HG03045 (cell line): ENCODE measurements at regions not wholly inside any gene's neighbourhood (a gene's known extent, or its start where the extent isn't known, plus 50 kb on each side); places are given as distances from the start of the nearest gene placed in this dataset.

Experiments
- ATAC-seq: cut with Tn5 transposase; IDR thresholded peaks from one replicate; pipeline ENCODE4 v1.9.1; 2021; ENCODE audit warnings: mild to moderate bottlenecking, moderate library complexity; ENCODE audit not compliant: unreplicated experiment

DNA sequence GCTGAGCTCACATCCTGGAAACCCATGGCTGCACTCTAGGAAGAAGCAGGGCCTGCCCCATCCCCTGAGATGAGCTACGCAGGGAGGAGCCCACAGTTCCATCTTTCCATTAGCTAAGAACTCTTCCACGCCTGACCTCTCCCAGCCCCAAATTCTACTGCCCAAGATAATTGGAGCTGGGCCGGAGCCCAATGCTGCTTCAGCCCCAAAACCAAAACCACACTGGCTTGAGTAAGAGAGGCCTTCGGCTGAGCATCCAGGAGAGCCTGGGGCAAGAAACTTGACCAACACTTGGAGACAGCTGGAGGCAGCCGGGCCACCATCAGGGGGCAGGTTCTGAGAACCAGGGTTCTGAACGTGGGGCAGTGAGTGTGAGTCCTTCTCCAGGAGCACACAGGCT, 116.1 kb upstream of the ZMIZ1 start:
- no peak for ATAC-seq

DNA sequence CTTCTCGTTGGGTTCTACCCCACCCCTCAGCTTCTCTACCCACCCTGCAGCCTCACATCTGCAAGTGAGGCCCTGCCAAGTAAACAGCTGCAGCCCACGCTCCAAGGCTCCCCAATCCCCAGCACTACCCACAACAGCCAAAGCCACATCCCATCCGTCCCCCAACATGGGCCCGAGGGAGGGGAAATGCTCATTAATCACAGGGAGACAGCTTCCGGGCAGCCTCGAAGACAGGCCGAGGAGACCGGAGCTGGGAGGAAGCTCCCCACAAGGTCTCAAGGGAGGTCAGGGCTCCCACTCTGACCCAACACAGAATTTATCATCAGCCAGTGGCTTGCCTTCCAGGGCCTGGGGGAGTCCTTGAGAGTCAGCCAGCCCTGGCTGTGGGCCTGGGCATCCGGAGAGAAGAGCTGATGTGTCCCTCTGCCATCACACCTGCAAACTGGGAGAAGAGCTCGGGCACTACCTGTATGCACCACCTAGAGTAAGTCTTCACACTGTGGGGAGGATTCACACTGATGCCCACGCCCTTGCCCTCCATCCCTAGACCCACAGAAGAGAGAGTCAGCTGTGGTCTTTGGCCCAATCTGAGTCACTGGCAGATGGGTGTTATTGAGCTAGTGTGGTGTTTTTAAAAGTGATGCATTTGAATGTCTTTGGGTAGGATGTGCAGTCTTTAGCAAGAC, 115.5 kb upstream of the ZMIZ1 start:
- no peak for ATAC-seq

DNA sequence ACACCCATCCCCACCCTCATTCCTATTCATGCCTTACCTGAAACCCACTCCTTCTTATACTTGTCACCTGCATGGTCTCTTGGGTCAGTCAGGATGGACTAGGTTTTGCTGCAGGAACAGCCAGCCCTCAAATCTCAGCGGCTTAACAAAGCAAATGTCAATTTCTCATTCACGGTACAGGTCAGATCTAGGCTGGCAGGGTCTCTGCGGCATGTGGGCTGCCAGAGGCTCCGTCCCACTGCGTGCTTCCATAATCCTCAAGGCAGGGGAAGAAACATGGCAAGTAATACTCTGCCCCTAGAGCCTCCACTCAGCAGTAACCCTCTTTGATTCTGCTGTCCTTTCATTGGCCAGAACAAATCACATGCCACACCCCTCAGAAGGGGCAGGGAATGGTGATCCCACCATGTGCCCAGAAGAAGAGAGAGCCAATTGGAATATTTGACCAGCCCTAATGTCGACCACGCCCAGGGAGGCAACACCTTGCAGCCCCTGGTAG, 114.9 kb upstream of the ZMIZ1 start:
- no peak for ATAC-seq

DNA sequence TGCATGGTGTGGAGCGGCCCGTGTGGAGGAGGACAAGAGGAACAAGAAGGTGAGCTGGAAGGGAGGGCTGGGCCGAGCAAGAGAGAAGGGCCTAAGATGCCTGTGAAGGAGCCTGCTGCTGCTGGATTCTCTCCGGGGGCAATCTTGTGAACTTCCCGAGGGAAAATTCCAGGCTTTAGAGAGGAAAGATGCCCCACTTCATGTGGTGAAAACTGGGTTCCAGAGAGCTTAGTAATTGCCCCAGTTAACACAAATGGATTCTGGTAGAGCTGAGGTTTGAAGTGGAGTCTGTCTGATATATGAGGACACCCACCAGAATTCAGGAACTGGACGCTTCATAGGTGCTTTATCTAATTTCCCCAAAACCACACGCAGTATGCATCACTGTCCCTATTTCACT, 114.1 kb upstream of the ZMIZ1 start:
- no peak for ATAC-seq

DNA sequence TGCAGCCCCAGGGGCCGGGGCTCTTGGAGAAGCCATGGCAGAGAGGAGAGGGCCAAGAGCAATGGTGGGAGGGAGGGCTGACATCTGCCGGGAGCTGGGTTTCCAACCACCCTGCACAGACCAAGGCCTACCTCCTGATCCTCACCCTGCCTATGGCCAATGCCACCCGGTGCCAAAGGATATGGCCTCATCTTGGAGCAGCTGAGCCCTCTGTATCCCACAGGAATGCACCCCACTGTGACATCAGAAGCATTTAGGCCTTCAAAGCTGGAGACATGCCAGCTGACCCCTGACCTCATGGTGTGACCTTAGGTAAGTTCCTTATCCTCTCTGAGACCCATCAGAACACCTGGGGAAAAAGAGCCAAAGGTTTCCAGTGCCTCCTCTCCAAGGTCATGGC, 113.6 kb upstream of the ZMIZ1 start:
- ATAC-seq = no peak

DNA sequence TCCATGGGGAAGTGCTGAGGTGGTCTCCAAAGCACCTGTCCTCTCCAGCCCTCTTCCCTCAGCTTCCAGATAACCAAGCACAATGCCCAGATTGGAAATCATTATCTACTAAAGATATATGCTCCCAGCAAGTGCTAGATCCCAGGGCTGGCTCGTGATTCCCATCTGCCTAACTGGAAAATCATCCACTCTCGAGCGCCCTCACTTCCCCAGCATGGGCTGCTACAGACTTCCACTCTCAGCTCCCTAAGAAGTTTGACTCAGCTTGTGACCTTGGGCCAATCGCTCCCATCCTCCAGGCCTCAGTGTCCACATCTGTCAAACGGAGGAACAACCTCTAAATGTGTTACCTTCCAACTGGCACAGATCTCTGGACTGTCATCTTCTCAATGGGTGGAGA, 112.4 kb upstream of the ZMIZ1 start:
- ATAC-seq = no peak

DNA sequence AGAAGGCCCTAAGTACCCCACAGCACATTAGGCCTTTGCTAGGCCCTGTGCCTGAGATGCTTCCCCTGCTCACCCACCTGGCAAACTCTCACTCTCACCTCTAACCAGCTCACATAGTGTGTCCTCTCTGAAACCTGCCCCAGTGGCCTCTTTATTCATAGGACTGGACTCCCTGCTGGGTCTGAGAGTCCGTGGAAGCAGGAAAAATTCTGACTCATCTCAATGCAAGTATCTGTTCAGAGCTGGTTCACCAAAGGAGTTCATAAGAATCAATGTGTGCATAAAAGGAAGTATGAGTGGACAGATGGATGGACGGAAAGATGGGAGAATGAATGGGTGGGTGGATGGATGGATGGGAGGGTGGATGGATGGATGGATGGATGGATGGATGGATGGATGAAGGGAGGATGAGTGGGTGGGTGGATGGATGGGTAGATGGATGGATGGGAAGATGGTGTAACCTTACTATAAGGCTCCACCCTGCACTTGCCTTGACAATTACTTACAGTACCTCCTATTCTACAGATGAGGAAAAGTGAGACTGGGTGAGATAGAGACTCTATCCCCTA, 111.2 kb upstream of the ZMIZ1 start:
- no peak for ATAC-seq

DNA sequence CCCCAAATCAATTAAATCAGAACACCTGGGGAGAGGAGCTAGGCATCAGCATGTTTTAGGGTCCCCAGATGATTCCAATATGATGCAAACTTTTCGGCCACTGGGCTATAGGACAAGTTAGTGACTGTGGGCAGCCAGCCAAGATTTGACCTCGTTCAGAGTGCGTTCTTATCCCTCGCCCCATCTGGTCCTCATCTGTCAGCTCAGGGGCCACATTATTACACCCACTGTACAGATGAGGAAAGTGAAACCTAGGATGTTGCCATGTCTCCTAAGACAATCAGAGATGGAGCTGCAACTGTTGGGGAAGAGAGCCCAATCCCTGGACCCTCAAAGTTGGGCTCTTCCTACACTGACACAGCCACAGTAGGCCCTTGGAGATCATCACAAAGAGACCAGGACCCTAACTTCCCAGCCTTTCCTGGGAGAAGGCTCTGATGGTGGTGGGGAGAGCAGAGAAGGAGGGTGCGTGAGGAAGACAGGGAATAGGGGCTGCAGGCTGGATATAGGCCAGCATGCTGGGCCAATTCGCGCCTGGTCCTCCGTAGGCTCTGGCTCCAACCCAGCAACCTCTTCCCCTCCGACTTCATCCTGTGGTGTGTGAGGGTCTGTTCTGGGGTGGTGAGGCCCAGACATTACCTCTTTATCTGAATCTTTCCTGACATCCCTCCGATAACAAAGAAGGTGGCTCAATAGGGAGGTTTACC, 109.4 kb upstream of the ZMIZ1 start:
- ATAC-seq = no peak

DNA sequence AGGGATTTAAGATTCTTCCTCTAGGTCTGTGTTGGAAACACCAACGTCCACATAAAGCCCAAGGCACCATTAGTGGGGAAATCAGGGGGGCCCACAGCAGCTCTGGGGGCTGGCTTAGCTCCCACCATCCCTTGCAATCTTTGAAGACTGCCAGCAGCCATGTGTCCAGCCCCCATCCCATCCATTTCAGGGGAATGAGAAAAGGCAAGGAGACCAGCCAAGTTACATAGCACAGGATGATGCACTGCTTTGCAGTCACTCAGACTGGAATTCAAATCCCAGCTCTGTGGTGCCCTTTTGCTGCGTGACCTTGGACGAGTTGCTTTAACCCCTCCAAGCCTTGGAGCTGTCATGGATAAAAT, 108.9 kb upstream of the ZMIZ1 start:
- no peak for ATAC-seq

DNA sequence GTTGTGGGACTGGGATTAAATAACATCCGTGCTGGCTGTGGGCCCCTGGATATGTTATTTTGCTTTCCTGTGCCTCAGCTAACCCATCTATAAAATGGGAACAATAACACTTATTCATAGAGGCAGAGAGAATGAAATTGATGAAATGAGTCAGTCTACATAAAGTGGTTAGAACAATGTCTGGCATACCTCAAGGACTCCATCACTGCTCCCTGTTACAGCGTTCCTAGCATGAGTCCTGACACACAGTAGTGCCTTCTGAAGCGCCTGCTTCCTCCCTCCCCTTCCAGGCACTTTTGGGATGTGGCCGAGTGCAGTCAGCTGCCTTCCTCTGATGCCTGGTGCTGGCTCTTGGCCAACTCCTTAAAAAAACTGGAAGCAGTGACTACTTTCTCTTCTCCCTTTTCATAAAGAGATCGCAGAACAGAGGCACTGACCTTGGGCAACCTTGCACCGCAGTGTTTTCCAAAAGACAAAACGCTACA, 108.4 kb upstream of the ZMIZ1 start:
- ATAC-seq = no peak

DNA sequence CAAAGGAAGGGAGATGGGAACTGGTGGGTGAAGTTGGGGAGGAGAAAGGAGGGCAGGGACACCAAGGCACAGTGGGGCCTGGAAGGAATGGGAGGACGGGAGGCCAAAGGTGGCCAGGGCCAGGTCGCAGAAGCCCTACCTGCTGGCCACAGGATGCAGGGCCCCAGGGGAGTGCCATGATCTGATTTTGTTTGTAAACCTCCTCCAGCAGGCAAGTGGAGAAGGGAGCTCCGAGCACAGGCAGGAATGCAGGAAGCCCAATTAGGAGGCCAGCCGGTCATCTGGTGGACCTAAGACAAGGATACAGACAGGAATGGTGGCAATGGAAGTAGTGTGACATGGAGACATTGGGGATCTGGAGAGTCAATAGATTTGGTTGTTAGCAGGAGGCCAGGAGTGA, 107.0 kb upstream of the ZMIZ1 start:
- no peak for ATAC-seq

DNA sequence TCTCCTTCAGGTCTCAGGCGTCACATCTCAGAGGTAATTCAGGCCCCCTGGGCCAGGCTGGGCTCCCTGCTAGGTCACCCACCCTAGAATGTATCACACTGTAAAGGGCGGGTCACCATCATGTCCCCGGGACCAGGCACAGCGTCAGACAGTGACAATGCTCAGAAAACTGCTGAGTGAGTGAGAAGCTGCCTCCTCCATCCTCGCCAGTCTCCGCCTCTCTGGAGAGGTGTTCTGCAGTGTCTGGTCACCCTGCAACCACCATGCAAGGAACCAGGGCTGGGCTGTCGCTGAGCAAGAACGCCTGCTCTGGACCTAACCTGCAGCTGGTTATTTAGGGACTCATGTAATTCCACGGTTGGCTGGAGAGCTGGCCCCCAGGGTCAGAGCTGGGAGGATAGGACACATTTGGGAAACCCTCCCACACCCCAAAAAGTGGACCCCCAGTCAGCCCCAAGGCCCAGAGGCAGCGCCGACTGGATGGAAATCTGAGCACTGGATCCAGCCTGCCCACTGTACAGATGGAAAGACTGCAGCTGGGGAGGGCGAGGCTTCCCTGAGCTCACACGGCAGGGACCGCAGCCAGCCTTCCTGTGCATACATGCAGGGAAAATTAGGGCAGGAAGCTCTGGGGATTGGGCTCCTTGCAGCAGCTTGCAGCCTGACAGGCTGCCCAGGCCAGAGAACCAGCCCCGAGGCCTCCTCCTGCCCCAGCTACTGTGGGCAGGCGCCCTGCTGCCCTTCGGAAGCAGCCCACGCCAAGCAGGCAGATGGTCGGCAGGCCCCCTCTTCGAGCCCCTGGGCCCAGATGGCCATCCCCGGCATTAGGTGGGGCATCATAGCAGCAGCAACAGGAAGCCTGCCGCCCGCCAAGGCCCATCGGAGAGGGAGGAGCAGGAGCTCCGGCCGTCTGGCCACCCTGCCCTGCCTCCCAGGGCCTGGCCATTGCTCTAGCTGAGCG, 105.4 kb upstream of the ZMIZ1 start:
- ATAC-seq = no peak

DNA sequence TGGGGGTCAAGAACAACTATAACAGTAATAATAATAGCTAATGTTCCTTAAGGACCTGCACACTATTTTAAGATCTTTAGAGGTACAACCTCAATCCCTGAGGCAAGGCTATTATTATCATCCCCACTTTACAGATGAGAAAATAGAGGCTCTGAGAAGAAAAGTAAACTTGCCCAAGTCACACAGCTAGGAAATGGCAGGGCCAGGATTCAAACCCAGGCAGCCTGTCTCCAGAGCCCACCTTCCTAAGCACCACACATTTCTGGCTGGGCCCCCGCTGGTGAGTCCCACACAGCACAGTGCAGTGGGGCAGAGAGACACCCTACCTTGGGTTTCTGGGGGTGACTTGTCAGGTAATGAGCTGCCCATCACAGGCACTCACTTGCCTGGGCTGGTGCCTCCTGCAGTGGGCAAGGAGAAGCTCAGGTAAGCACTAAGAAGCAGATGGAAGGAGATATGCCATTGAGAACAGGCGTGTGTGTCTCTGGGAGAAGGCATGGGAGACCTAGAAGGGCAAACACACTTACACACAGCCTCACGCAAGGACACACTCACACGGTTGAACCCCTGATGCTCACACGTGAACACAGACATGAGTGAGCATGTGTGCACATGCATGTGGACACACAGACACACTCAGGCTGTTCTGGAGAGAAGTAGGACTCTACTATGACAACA, 104.4 kb upstream of the ZMIZ1 start:
- no peak for ATAC-seq

DNA sequence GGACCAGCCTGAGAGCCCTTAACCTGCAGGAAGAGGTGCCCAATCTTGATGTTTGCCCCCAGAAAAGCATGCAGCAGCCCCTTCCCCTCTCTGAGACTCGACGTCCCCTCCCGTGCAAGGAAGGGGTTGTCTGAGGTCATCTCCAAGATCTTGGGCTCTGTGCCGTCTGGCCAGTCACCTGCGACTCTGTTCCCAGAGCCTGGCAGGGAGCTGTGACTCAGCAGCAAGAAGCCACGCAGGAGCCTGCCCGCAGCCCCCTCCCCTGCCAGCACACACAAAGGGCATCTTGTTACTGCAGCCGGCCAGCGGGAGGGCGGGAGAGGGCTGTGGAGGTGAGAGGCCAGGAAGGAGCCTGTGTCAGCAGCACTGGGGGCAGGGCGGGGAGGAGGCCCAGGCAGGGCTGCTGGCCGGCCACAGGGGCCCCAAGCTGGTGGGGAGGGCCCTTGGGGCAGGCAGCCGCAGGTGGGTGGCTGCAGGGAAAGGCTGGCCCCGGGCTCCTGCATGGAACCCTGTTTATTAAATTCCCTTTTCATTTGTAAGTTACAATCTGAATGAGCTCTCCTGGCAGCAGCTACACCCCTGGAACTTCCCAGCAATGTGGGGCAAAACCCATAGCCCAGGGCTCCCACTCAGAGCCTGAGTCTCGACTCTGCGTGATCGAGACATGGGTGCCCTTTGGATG, 103.7 kb upstream of the ZMIZ1 start:
- ATAC-seq = no peak

DNA sequence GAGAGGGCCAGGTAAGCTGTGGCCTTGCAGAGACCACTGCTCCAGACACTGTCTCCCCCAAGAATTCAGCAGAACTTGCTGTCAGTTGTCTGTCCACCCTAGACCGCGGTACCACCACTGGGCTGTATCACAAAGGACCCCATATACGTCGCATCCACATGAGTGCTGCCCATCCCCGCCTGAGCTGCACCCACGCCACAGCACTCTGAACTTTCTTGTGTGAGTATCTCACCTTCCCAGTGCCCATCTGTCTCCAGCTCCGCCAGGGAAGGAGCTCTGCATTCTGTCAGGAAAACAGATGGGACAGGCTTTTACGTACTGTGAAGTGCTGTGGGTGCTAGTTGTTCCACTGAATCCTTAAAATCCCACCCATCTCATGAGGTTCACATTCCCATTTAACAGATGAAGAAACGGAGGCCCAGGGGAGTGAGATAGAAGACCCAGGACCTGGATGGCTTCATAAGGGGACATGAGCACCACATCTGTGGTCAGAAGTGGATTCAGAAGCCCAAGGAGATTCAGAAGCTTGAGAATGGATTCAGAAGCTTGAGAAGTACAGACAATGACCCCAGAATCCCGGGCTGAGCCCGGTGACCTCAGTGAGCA, 102.5 kb upstream of the ZMIZ1 start:
- ATAC-seq = no peak

DNA sequence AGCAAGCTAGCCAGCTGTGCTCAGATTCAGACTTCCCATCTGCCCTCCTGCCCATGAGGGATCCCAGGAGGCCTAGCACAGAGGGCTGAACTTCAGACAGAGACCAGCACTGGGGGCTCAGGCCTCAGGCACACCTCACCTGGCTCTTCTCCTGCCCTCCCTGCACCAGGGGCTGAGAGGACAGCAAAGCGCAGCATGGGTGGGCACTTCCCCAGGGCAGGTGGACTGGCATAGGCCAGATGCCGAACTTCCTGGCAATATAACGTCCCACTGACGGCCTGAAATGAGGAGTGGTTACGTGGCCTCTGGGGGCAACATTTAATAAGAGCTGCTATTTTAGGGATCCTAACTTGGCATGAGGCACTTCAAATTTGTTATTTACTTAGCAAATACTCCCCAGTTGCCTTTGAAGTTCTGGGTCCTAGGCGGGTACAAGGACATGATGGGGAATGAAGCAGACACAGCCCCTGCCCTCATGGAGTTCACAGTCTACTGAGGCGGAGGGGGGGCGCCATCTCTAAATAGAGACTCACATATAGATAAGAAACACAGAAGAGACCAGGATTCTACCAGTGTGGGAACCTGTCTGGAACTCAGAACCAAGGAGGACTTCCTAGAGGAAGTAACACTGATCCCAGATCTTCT, 101.8 kb upstream of the ZMIZ1 start:
- ATAC-seq = no peak

DNA sequence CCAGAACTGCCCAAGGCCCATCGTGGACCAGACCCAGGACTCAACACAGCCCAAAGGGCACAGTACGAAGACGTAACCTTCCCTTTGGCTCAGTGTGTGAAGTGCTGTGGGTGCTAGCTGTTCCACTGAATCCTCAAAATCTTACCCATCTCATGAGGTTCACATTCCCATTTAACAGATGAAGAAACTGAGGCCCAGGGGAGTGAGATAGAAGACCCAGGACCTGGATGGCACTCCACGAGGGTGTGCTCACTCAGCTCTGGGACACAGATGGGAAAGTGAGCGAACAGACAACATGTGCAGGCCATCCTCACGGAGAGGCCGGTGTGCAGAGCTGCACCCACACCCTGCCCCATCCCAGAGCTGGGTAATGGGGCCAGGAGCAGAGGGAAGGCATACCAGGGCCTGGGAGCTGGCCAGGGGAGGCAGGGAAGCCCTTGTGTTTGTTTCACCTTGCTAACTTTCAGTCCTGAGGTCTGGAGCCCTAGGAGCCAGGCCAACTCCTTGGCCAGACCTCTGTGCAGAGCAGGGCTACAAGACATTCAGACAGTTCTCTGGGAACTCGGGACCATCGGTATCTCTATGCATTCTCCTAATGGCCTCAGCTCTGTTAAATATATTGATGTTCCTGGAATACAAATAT, 100.3 kb upstream of the ZMIZ1 start:
- ATAC-seq = no peak

DNA sequence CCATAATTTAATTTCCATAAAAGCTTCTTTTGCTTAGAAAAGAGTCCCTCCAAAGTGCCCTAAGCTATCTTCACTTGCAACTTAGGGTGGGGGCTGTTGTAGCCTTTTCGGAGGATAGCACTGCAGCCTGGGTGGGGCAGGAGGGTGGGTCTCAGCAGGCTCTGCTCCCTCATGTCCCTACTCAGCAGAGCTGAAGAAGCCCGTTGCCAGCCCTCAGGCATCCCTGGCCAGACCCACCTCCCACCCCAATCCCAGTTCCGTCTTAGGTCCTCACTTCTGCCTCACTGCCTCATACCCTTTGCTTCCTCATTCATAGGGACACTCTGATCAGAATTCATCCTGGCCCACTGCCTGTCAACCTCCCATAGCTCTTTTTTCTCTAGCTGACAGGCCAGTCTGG, 99.8 kb upstream of the ZMIZ1 start:
- no peak for ATAC-seq

DNA sequence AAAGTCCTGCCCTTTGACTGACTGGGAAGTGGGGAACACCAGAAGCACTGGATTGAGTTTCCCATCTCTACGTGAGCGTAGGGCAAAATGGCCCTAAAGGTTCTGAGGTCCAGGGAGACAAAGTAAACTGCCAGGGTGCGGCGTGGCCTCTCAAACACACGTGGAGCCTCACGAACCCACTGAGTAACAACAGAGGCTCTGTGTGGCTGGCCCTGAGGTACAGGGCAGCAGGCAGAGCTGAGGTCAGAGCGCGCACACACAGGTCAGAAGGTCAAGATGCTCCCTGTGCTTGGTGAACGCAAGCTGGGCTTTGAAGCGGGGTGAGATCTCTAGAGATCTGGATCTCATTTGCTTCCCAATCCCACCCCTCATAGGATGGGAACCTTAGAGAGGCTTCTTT, 99.0 kb upstream of the ZMIZ1 start:
- no peak for ATAC-seq
